ENCODE measurements at regions not wholly inside any gene's neighbourhood (a gene's known extent, or its start where the extent isn't known, plus 50 kb on each side); places are given as distances from the start of the nearest gene placed in this dataset.

DNA sequence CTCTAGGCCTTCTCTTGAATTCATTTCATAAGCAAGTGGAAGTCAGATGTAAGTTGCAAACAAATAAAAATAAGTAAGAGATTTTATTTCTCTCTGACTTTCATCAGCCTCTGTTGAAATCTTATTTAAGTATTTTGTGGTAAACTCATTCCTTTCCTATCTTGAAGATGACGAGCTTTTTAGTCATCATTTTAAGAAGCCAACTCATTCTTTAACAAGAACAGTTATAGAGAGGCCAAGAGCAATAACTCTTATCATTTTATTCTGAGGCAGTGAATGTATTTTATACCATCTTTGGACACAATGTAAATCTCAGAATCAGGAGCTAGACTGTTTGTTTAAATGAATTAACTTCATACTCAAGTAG lies 147.5 kb upstream of the MBNL1 start:
- TF ChIP-seq, protein P1, sequence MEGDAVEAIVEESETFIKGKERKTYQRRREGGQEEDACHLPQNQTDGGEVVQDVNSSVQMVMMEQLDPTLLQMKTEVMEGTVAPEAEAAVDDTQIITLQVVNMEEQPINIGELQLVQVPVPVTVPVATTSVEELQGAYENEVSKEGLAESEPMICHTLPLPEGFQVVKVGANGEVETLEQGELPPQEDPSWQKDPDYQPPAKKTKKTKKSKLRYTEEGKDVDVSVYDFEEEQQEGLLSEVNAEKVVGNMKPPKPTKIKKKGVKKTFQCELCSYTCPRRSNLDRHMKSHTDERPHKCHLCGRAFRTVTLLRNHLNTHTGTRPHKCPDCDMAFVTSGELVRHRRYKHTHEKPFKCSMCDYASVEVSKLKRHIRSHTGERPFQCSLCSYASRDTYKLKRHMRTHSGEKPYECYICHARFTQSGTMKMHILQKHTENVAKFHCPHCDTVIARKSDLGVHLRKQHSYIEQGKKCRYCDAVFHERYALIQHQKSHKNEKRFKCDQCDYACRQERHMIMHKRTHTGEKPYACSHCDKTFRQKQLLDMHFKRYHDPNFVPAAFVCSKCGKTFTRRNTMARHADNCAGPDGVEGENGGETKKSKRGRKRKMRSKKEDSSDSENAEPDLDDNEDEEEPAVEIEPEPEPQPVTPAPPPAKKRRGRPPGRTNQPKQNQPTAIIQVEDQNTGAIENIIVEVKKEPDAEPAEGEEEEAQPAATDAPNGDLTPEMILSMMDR (IDR thresholded peaks at IDR 0.05 in 2 of 3, conservative IDR thresholded peaks at IDR 0.05 in 1 of 3; ENCODE audit: borderline replicate concordance in 1 of 3, insufficient read depth in 1 of 3, low read depth in 2 of 3, low read length in 2 of 3) = no peak
- TF ChIP-seq SP1 (IDR thresholded peaks at IDR 0.05; ENCODE audit: low read depth) (0 out of 2 replicates have a peak, but pooled peaks have one; percentile 7), SIN3A (IDR thresholded peaks at IDR 0.05; ENCODE audit: low read depth) (no peak), POLR2AphosphoS5 (IDR thresholded peaks at IDR 0.05; ENCODE audit: low read depth, low read length) (no peak), FOSL1 (IDR thresholded peaks at IDR 0.05; ENCODE audit: low read depth) (peak; percentile 34; the same call in 1 of the 2 replicates), RAD21 (IDR thresholded peaks at IDR 0.05; ENCODE audit: low read depth) (no peak), POLR2A (IDR thresholded peaks at IDR 0.05; ENCODE audit: borderline replicate concordance, extremely low read depth, insufficient read depth, insufficient read length) (no peak), JUND (IDR thresholded peaks at IDR 0.05) (no peak), SRF (IDR thresholded peaks at IDR 0.05; ENCODE audit: low read depth) (no peak), EZH2 (IDR thresholded peaks at IDR 0.05) (no peak)
- TF ChIP-seq, protein P2, sequence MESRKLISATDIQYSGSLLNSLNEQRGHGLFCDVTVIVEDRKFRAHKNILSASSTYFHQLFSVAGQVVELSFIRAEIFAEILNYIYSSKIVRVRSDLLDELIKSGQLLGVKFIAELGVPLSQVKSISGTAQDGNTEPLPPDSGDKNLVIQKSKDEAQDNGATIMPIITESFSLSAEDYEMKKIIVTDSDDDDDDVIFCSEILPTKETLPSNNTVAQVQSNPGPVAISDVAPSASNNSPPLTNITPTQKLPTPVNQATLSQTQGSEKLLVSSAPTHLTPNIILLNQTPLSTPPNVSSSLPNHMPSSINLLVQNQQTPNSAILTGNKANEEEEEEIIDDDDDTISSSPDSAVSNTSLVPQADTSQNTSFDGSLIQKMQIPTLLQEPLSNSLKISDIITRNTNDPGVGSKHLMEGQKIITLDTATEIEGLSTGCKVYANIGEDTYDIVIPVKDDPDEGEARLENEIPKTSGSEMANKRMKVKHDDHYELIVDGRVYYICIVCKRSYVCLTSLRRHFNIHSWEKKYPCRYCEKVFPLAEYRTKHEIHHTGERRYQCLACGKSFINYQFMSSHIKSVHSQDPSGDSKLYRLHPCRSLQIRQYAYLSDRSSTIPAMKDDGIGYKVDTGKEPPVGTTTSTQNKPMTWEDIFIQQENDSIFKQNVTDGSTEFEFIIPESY (IDR thresholded peaks at IDR 0.05; ENCODE audit: extremely low read depth, insufficient replicate concordance, low read length) = no peak
- TF ChIP-seq, protein P3, sequence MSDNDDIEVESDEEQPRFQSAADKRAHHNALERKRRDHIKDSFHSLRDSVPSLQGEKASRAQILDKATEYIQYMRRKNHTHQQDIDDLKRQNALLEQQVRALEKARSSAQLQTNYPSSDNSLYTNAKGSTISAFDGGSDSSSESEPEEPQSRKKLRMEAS (IDR thresholded peaks at IDR 0.05) = no peak

Measured in HCT116 (cell line).